HG02763 (cell line): ENCODE measurements at regions not wholly inside any gene's neighbourhood (a gene's known extent, or its start where the extent isn't known, plus 50 kb on each side); places are given as distances from the start of the nearest gene placed in this dataset.

Source experiments
- ATAC-seq: cut with Tn5 transposase; IDR thresholded peaks from one replicate; pipeline ENCODE4 v1.9.1; 2021; ENCODE audit warnings: mild to moderate bottlenecking, moderate library complexity; ENCODE audit not compliant: unreplicated experiment

- no peak for ATAC-seq
These were observed 219.9 kb upstream of the RAB6C start for GRCh38 chr2:129759472-129760010.

GRCh38 chr2:129760669-129761068 lies 218.8 kb upstream of the RAB6C start:
- ATAC-seq: no peak

GRCh38 chr2:129761569-129762021 lies 217.9 kb upstream of the RAB6C start:
- ATAC-seq: no peak

GRCh38 chr2:129762386-129763189 lies 216.9 kb upstream of the RAB6C start:
- no peak for ATAC-seq

- no peak for ATAC-seq
These were observed 216.1 kb upstream of the RAB6C start for GRCh38 chr2:129763190-129763846.

- no peak for ATAC-seq
These were observed 215.5 kb upstream of the RAB6C start for GRCh38 chr2:129763966-129764365.

GRCh38 chr2:129764376-129765325 lies 214.8 kb upstream of the RAB6C start:
- no peak for ATAC-seq

GRCh38 chr2:129765326-129765677 lies 214.2 kb upstream of the RAB6C start:
- ATAC-seq: no peak

- no peak for ATAC-seq
These were observed 213.7 kb upstream of the RAB6C start for GRCh38 chr2:129765678-129766351.

GRCh38 chr2:129766374-129766993 lies 213.0 kb upstream of the RAB6C start:
- no peak for ATAC-seq

GRCh38 chr2:129767346-129768035 lies 212.0 kb upstream of the RAB6C start:
- ATAC-seq: no peak

GRCh38 chr2:129768036-129768386 lies 211.5 kb upstream of the RAB6C start:
- ATAC-seq: no peak

GRCh38 chr2:129768485-129769184 lies 210.8 kb upstream of the RAB6C start:
- no peak for ATAC-seq

GRCh38 chr2:129769185-129769991 lies 210.1 kb upstream of the RAB6C start:
- ATAC-seq: no peak

GRCh38 chr2:129771418-129772189 lies 207.9 kb upstream of the RAB6C start:
- no peak for ATAC-seq

GRCh38 chr2:129772190-129772579 lies 207.3 kb upstream of the RAB6C start:
- no peak for ATAC-seq

GRCh38 chr2:129775952-129776653 lies 203.4 kb upstream of the RAB6C start:
- ATAC-seq: no peak
